Rectal smooth muscle tissue (tissue), 1 donor: ENCODE measurements at regions not wholly inside any gene's neighbourhood (a gene's known extent, or its start where the extent isn't known, plus 50 kb on each side); places are given as distances from the start of the nearest gene placed in this dataset.

ENCODE experiments used
- H3K27ac ChIP-seq: one replicate; pipeline ENCODE4 v1.7.0; 2013; ENCODE audit warnings: low read depth, low read length, inconsistent platforms
- H3K27me3 ChIP-seq: one replicate; pipeline ENCODE4 v1.7.0; 2013; ENCODE audit warnings: low read length; ENCODE audit not compliant: control insufficient read depth, insufficient read depth
- H3K36me3 ChIP-seq: one replicate; pipeline ENCODE4 v1.7.0; 2013; ENCODE audit warnings: low read length; ENCODE audit not compliant: control insufficient read depth, insufficient read depth
- H3K4me1 ChIP-seq: one replicate; pipeline ENCODE4 v1.7.0; 2013; ENCODE audit warnings: low read length; ENCODE audit not compliant: control insufficient read depth, insufficient read depth
- H3K4me3 ChIP-seq: one replicate; pipeline ENCODE4 v1.7.0; 2013; ENCODE audit warnings: low read length
- H3K9ac ChIP-seq: one replicate; pipeline ENCODE4 v1.7.0; 2013; ENCODE audit warnings: low read length

DNA sequence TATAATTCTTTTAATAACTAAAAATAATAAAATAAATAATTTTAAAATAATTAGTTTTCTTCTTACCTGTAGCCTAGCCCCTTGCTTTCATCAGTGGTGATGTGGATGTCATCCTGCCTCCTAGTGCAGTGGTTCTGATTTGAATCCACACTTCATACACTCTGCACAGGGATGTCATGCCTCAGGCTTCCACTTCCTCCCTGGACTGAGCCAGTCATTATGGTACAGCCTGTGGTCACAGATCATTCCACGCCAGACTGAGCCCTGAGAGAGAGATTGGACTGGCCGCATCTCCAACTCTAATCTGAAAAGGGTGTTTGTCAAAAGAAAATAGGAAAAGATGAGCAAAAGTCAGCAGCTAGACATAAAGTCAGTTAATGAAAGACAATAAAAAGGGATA, 436.2 kb upstream of the IGFBP3 start:
- H3K4me1 ChIP-seq, result no peaks in the 10 kb centered on the region
- H3K27ac ChIP-seq, result no peak overlapping the region
- no peaks in the 10 kb centered on the region for H3K36me3 ChIP-seq
- no peak overlapping the region for H3K4me3 ChIP-seq
- no peaks in the 10 kb centered on the region for H3K27me3 ChIP-seq
- H3K9ac ChIP-seq, result no peak overlapping the region

DNA sequence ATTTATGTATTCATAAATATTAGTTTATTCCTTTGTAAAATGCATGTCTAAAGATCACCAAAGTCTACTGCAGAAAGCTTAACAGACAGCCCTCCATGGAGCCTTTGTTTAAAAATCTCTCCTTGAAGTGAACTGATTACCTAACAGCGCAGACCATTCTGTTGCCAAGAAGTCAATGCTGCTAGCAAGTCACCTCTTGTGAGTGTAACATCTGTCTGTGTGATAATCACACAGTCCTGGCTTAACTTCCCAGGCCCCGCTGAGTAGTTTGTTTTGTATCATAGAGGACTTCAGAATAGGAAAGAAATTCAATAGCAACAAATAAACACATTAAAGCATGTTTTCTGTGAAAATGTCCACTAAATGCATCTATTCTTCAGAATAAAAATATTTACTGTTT, 435.3 kb upstream of the IGFBP3 start:
- no peak overlapping the region for H3K27ac ChIP-seq
- no peaks in the 10 kb centered on the region for H3K27me3 ChIP-seq
- H3K4me1 ChIP-seq, result no peaks in the 10 kb centered on the region
- no peaks in the 10 kb centered on the region for H3K36me3 ChIP-seq
- no peak overlapping the region for H3K9ac ChIP-seq
- H3K4me3 ChIP-seq, result no peak overlapping the region

DNA sequence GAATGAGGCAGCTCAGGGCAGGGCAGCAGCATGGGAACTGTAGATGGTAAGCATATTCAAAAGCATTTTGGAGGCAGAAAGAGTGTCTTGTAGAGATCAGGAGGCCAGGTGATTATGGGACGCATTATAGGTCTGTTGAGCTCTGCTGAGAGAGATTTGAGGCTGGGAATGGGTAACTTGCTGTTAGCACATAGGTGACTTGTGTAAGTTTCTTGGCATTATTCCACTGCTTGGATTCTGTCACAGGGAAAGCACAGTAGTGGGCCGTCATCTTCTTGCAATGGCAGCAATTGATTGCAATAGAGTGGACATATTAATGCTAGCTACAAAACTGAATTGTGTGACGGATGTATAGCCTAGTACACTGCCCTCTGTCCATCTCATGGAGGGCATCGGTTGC, 434.3 kb upstream of the IGFBP3 start:
- no peaks in the 10 kb centered on the region for H3K4me1 ChIP-seq
- H3K27me3 ChIP-seq, result no peaks in the 10 kb centered on the region
- no peaks in the 10 kb centered on the region for H3K36me3 ChIP-seq
- no peak overlapping the region for H3K27ac ChIP-seq
- H3K9ac ChIP-seq, result no peak overlapping the region
- H3K4me3 ChIP-seq, result no peak overlapping the region

DNA sequence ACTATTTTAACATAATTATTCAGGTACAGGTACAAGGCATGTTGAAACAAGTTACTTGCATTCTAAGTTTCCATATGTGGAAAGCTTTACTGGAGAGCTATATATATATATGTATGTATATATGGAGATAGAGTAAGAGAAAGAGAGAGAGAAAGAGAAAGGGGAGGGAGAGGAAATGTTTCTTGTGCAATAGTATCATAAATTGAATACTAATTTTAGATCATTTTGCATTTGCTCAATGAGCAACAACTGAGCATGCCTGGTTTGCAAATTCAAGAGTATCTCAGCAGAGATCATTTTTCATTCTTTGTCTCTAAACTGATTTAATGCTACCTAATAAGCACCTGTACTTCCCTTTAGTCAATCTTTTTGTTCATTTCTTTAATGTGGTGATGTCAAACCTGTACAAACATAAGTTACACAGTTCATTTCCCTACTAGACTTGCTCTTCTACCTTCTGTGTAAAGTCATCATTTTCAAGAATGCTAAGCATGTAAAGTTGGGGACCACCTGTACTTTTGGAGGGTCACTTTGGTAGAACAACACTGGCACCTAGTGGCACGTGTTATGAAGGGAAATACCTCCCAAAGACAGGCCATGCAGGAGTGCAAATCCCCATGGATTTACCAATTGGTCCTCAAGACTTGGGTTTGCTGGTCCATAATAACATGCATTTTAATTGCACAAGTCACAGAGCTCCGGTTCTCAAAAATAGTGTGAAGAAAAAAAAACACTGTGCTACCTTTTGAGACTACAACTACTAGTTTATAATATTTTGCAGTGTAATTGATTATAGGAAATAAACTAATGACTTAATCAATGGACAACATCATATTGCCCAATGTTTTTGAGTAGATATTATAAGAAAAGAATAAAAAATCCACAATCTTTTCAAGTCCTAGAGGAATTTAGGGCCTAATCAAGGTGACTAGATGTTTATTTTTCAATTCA, 431.2 kb upstream of the IGFBP3 start:
- no peaks in the 10 kb centered on the region for H3K36me3 ChIP-seq
- no peaks in the 10 kb centered on the region for H3K27me3 ChIP-seq
- no peak overlapping the region for H3K4me3 ChIP-seq
- H3K9ac ChIP-seq, result no peak overlapping the region
- no peaks in the 10 kb centered on the region for H3K4me1 ChIP-seq
- no peak overlapping the region for H3K27ac ChIP-seq

DNA sequence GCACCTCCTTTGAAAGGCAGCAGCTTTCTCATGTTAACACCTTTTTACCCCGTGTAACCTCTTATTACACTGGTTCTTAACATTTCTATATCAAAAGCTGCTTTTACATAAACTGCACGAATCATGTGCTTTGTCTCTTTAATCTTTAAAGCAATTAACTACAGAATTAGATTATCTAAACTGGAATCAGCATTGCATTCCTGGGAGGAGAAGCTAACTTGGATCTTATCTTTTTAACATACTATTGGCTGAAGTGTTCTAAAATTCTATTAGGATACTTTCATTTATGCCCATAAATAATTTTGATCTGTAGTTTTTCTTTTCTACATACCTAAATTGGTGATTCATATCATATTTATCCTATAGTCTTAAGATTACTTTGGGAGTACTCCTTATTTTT, 428.4 kb upstream of the IGFBP3 start:
- no peak overlapping the region for H3K27ac ChIP-seq
- H3K36me3 ChIP-seq, result no peaks in the 10 kb centered on the region
- H3K4me3 ChIP-seq, result no peak overlapping the region
- no peaks in the 10 kb centered on the region for H3K27me3 ChIP-seq
- H3K9ac ChIP-seq, result no peak overlapping the region
- H3K4me1 ChIP-seq, result no peaks in the 10 kb centered on the region

DNA sequence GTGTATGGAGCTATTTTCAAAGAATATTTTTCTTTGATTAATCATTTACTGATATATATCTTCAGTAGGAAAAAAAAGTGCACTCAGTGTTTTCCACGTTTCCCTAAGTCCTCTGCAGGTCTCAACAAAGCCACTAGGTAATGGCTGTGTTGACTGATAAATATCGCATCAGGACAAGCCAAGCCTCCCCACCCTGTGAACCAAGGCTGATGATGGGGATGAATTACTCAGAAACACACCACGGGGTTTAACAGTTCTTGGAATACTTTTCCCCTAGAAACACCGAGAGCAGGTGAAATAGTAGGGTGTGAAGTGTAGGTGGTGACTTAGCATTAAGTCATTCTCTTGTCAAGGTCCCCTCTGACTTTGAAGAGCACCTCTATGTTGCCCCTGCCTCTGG, 423.5 kb upstream of the IGFBP3 start:
- no peaks in the 10 kb centered on the region for H3K4me1 ChIP-seq

DNA sequence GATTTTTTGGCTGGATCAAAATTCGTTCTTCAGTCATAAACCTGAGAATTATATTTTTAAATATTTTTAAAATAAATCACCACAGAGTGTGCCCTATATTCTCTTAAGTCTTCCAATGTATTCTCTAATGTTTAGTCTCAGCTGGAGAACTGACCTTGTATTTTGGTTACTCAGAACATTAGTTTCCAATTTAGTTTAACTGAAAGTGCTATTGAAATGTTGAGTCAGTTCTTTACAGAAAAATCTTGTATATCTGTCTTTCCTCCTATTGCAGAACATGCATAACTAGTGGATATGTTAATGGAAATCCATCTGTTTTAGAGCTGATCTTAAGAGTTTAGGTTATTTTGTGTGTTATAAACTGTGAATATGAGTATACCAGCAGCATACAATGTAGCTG, 422.7 kb upstream of the IGFBP3 start:
- Histone ChIP-seq H3K27me3 (no peaks in the 10 kb centered on the region), H3K27ac (no peak overlapping the region), H3K9ac (no peak overlapping the region), H3K4me3 (no peak overlapping the region), H3K36me3 (no peaks in the 10 kb centered on the region), H3K4me1 (no peaks in the 10 kb centered on the region)

More for the DNA sequence above, 423.5 kb upstream of the IGFBP3 start:
- Histone ChIP-seq H3K36me3 (no peaks in the 10 kb centered on the region), H3K27me3 (no peaks in the 10 kb centered on the region), H3K27ac (no peak overlapping the region), H3K9ac (no peak overlapping the region), H3K4me3 (no peak overlapping the region)

DNA sequence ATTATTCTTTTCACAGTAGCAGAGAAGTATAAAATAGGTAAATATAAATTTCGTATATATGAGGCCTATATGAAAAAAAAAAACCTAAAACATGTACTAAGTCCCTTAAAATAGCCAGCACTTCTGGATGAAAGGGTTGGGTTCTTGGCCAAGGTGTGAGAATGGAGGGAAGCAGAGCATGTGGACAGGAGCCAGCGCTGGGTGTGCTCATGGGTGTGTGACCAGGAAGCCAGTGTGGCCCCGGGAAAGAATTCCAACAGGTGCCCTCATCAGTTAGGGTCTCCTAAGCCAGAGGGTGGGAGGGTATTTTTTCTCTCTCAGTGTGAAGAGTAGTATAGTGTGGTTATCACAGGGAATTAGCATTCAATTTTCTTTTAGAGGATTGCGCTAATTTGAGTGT, 401.9 kb upstream of the IGFBP3 start:
- no peak overlapping the region for H3K4me3 ChIP-seq
- H3K27me3 ChIP-seq, result no peaks in the 10 kb centered on the region
- H3K27ac ChIP-seq, result no peak overlapping the region
- no peaks in the 10 kb centered on the region for H3K36me3 ChIP-seq
- H3K9ac ChIP-seq, result no peak overlapping the region
- no peaks in the 10 kb centered on the region for H3K4me1 ChIP-seq

DNA sequence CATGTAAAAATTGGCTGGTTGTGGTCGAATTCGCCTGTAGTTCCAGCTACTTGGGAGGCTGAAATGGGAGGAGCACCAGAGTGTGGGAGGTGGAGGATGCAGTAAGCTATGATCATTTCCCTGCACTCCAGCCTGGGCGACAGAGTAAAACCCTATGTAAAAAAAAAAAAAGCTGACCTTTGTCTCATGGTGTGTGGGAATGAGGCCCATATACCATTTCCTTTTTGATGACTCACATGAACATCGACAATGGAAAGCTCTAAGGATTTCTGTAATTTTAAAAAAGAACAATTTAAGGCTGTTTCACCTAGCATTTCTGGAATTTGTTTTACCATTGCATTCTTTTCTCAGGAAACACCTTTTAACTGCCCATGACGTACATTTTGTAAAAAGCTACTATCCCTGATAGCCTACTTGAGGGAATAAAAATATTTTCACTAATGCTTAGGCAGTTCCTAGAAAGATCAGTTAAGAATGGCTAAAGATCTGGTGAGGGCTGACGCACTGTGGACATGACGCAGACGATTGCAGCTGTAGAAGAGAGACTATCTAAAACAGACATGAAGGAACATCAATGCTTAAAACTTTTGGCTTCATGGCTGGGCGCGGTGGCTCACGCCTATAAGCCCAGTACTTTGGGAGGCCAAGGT, 400.6 kb upstream of the IGFBP3 start:
- H3K27ac ChIP-seq, result no peak overlapping the region
- H3K27me3 ChIP-seq, result no peaks in the 10 kb centered on the region
- no peak overlapping the region for H3K4me3 ChIP-seq
- no peaks in the 10 kb centered on the region for H3K4me1 ChIP-seq
- H3K9ac ChIP-seq, result no peak overlapping the region
- H3K36me3 ChIP-seq, result no peaks in the 10 kb centered on the region

DNA sequence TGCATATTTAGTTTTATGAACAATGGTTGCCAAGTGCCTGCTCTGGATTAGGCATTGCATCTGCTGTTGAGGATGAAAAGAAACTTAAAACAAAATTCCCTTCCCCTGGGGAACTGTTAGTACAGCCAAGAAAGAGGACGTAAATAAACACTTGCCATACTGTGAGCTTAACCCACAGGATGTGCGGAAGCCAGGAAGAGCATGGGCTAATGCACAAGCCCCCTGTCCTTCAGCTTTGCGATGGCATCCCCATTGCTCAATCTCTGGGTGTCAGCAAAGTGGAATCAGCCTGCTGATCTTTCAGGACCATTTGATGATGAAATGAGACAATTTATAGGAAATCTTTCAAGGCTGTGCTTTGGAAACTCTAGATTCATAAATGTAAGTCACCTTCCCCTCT, 399.9 kb upstream of the IGFBP3 start:
- Histone ChIP-seq H3K36me3 (no peaks in the 10 kb centered on the region), H3K4me3 (no peak overlapping the region), H3K9ac (no peak overlapping the region), H3K27ac (no peak overlapping the region), H3K27me3 (no peaks in the 10 kb centered on the region), H3K4me1 (no peaks in the 10 kb centered on the region)

DNA sequence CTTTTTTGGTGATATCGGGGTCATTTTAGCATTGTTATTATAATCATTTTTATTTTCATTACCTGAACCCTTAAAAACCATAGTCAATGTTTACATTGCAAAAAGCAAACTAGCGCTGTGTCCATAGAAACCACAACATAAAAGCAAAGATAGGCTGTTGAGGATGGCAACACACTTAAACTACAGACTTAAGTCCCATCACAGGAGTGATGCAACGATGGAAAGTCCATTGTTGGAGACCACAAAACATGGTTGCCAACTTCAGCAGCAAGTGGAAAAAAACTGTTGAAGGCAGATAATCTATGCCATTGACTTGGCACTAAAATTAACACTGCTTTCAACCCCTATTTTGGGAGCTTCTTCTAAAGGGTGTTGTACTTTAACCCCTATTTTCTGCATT, 398.8 kb upstream of the IGFBP3 start:
- H3K36me3 ChIP-seq, result no peaks in the 10 kb centered on the region
- no peaks in the 10 kb centered on the region for H3K4me1 ChIP-seq
- no peak overlapping the region for H3K9ac ChIP-seq
- H3K27me3 ChIP-seq, result no peaks in the 10 kb centered on the region
- no peak overlapping the region for H3K27ac ChIP-seq
- no peak overlapping the region for H3K4me3 ChIP-seq

DNA sequence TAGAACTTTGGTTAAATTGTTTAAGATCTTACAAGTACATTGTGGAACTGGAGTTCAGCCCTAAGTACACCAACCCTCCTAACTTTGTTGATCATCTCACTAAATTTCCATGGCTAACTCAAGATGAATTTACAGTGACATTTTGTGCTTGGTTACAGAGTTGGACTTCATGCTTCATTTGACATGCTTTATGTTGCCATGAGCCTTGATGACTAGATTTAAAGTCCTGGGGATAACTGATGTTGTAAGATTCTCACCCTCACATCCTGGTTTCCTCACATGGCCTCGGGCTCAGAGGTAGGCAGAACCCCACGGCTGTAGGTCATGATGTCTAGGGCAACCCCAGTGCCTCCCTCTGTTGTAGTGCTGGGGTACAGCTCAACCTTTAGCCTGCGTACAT, 397.2 kb upstream of the IGFBP3 start:
- Histone ChIP-seq H3K27ac (no peak overlapping the region), H3K4me3 (no peak overlapping the region), H3K27me3 (no peaks in the 10 kb centered on the region), H3K4me1 (no peaks in the 10 kb centered on the region), H3K36me3 (no peaks in the 10 kb centered on the region), H3K9ac (no peak overlapping the region)

DNA sequence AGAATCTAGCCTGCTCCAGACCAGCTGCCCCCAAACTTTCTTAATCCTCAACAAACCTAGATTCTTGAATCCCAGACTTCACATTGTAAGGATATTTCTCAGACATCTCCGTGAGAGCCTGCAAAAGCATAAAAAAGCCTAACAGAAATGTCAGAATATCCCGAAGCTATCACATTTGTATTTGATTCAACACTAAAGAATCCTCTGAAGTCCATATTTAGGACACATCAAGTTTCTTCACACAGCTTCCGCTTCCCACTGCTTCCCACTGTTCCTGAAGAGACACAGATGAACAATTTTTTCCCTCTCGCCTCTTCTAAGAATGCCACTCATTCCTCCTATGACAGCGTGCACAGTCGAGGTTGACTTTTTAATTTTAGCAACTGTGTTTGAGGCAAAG, 396.2 kb upstream of the IGFBP3 start:
- H3K27ac ChIP-seq, result no peak overlapping the region
- no peaks in the 10 kb centered on the region for H3K36me3 ChIP-seq
- H3K4me3 ChIP-seq, result no peak overlapping the region
- H3K27me3 ChIP-seq, result no peaks in the 10 kb centered on the region
- no peaks in the 10 kb centered on the region for H3K4me1 ChIP-seq
- no peak overlapping the region for H3K9ac ChIP-seq
